Kidney epithelial cell (primary cell): ENCODE measurements at regions not wholly inside any gene's neighbourhood (a gene's known extent, or its start where the extent isn't known, plus 50 kb on each side); places are given as distances from the start of the nearest gene placed in this dataset.

Source experiments
- DNase-seq: peaks from one replicate; pipeline ENCODE4 v3.0.0-alpha.2; 2010; ENCODE audit warnings: low read depth
- H3K27me3 ChIP-seq: 2 replicates; pipeline ENCODE4 v1.6.0; 2011; ENCODE audit warnings: low read length; ENCODE audit not compliant: control insufficient read depth, insufficient read depth
- H3K36me3 ChIP-seq: 2 replicates; pipeline ENCODE4 v1.5.1; 2011; ENCODE audit warnings: low read length; ENCODE audit not compliant: control insufficient read depth, insufficient read depth
- H3K4me3 ChIP-seq: 2 replicates; pipeline ENCODE4 v1.5.1; 2011; ENCODE audit warnings: low read depth, mild to moderate bottlenecking, control low read depth, low read length
- TF ChIP-seq, protein P1 (sequence below): IDR thresholded peaks from 2 replicates; pipeline ENCODE4 v1.5.1; 2011; ENCODE audit warnings: mild to moderate bottlenecking, moderate library complexity, low read length, control low read depth, inconsistent platforms; ENCODE audit not compliant: insufficient read depth, poor library complexity, severe bottlenecking

DNA sequence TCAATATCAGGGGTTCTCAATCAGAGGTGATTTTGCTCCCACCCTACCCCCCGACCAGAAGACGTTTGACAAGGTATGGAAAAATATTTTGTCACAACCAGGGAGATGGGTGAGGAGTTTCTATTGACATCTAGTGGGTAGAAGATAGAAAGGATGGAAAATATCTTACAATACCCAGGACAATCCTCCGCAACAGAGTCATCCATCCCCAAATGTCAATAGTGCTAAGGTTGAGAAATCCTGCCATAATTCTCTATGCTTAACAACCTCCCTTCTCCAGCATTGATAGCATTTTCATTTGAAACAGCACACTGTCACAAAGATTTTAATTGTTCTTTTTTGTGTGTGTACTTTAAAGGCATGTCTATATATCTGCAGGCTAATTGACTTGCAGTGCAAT is 890.5 kb downstream of the PDHA2 start:
- Histone ChIP-seq H3K27me3 (no peaks in the 10 kb centered on the region), H3K36me3 (no peaks in the 10 kb centered on the region), H3K4me3 (no peak overlapping the region)
- TF ChIP-seq, protein P1, sequence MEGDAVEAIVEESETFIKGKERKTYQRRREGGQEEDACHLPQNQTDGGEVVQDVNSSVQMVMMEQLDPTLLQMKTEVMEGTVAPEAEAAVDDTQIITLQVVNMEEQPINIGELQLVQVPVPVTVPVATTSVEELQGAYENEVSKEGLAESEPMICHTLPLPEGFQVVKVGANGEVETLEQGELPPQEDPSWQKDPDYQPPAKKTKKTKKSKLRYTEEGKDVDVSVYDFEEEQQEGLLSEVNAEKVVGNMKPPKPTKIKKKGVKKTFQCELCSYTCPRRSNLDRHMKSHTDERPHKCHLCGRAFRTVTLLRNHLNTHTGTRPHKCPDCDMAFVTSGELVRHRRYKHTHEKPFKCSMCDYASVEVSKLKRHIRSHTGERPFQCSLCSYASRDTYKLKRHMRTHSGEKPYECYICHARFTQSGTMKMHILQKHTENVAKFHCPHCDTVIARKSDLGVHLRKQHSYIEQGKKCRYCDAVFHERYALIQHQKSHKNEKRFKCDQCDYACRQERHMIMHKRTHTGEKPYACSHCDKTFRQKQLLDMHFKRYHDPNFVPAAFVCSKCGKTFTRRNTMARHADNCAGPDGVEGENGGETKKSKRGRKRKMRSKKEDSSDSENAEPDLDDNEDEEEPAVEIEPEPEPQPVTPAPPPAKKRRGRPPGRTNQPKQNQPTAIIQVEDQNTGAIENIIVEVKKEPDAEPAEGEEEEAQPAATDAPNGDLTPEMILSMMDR, result no peak
- DNase-seq, result no peak

DNA sequence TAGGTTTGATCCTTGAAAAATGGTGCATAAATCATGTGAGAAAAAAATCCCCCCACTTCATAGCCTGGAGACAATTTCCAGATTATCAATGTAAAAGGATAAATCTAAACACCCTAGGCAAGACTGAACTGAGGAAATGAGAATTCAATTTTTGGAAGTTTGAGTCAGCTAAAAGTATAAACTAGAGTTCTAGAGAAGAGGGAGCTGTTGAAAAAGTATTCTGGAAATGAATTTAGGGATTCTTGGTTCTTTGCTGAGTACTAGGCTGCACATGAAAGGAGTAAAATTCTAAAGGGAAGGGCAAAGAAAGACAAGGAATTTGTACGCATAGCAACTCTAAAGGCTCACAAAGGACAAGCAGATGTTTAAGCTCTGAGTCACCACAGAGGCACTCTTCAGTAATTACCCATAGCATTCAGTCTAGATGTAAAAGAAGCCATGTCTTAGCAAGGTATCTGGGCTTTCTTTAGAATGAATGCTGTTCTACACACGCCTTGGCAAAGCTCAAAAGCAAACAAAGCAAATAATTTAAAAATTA is 896.5 kb downstream of the PDHA2 start:
- no peaks in the 10 kb centered on the region for H3K27me3 ChIP-seq
- no peak overlapping the region for H3K4me3 ChIP-seq
- TF ChIP-seq, protein P1, result no peak
- H3K36me3 ChIP-seq, result no peaks in the 10 kb centered on the region
- DNase-seq, result peak; percentile 75

DNA sequence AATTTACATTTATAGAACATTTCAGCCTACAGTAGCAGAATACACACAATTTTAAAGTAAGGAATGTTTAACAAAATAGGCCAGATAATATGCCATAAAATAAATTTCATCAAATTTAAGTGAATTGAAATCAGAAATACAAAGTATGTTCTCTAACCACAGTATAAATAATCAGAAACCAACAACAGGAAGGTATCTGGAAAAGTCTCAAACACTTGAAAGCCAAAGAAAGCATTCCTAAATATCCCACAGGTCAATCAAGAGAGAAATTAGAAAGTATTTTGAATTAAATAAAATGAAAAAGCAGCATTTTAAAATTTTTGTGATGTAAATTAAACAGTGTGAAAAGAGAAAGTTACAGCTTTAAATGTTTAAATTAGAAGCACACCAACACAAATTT is 899.2 kb downstream of the PDHA2 start:
- Histone ChIP-seq H3K4me3 (no peak overlapping the region), H3K27me3 (no peaks in the 10 kb centered on the region), H3K36me3 (no peaks in the 10 kb centered on the region)
- TF ChIP-seq, protein P1, result no peak
- no peak for DNase-seq

DNA sequence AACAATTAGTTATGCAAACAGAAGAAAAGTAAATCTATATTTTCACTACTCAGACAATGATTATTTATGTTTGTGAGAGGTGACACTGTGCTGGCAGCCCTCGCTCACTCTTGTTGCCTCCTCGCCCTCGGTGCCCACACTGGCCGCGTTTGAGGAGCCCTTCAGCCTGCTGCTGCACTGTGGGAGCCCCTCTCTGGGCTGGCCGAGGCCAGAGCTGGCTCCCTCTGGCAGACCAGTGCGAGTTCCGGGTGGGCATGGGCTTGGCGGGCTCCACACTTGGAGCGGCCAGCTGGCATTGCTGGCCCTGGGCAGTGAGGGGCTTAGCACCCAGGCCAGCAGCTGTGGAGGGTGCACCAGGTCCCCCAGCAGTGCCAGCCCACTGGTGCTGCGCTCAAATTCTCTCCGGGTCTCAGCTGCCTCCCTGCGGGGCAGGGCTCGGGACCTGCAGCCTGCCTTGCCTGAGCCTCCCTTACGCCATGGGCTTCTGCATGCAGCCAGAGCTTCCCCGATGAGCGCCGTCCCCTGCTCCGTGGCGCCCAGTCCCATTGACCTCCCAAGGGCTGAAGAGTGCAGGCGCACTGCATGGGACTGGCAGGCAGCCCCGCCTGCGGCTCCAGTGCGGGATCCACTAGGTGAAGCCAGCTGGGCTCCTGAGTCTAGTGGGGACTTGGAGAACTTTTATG is 902.6 kb downstream of the PDHA2 start:
- TF ChIP-seq, protein P1, result no peak
- Histone ChIP-seq H3K4me3 (no peak overlapping the region), H3K27me3 (no peaks in the 10 kb centered on the region), H3K36me3 (no peaks in the 10 kb centered on the region)
- no peak for DNase-seq

DNA sequence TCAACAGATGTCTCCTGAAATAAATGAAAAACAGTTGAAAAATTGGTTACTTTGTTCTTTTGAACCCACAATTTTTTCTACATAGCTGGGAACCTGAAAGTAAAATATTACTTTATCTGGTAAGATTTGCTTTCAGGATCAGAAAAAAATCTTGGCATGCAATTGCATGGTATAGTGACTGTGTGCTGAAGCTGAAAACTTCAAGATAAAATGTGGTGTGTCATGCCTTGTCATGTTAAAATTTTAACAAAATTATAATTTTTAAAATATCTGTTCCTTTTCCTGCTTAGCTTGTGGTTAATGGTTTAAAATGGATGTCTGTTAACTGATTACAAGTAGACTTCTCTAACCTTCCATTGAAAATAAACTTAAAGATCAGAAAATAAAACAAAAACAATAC is 904.8 kb downstream of the PDHA2 start:
- Histone ChIP-seq H3K27me3 (no peaks in the 10 kb centered on the region), H3K4me3 (no peak overlapping the region), H3K36me3 (no peaks in the 10 kb centered on the region)
- TF ChIP-seq, protein P1, result no peak
- DNase-seq, result no peak

DNA sequence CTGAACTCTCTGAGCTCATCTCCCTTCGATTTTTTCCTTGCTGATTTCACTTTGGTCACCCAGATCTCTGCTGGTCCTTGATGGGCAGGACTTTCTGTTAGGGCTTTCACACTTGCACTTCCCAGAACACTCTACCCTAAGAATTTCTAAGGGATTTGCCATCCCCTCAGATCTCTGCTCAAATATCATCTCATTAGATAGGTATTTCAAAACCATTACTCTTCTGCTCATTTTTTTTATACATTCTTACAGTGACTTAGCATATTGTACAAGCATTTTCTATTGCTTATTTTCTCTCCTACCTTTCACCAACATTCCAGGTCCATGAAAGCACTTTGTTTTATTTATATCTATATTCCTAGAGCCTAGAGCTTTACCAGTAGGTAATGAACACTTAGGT is 913.3 kb downstream of the PDHA2 start:
- TF ChIP-seq, protein P1, result no peak
- H3K27me3 ChIP-seq, result no peaks in the 10 kb centered on the region
- H3K4me3 ChIP-seq, result no peak overlapping the region
- H3K36me3 ChIP-seq, result no peaks in the 10 kb centered on the region
- DNase-seq, result no peak
